Duodenal mucosa (tissue), 2 donors: ENCODE measurements at regions not wholly inside any gene's neighbourhood (a gene's known extent, or its start where the extent isn't known, plus 50 kb on each side); places are given as distances from the start of the nearest gene placed in this dataset.
"Not testable (repeated sequence)": the region's sequence is repeated elsewhere in the genome, so short reads cannot be mapped to it uniquely, and the experiment has no call there.

ENCODE experiments used
- H3K27ac ChIP-seq: one replicate; pipeline ENCODE4 v1.7.0; 2013; ENCODE audit warnings: low read depth, low read length
- H3K27me3 ChIP-seq, 2 donors: one replicate each; pipeline ENCODE4 v1.7.0; 2013; ENCODE audit warnings: low read length in 2 of 2, control low read depth in 1 of 2; ENCODE audit not compliant: insufficient read depth in 2 of 2, control insufficient read depth in 1 of 2
- H3K36me3 ChIP-seq, 2 donors: one replicate each; pipeline ENCODE4 v1.7.0; 2013; ENCODE audit warnings: low read length in 2 of 2, control low read depth in 1 of 2; ENCODE audit not compliant: insufficient read depth in 2 of 2, control insufficient read depth in 1 of 2
- H3K4me1 ChIP-seq, 2 donors: one replicate each; pipeline ENCODE4 v1.7.0; 2013; ENCODE audit warnings: low read length in 2 of 2, control low read depth in 1 of 2; ENCODE audit not compliant: insufficient read depth in 2 of 2, control insufficient read depth in 1 of 2
- H3K4me3 ChIP-seq, 2 donors: one replicate each; pipeline ENCODE4 v1.7.0; 2013; ENCODE audit warnings: low read length in 2 of 2, low read depth in 1 of 2
- H3K9ac ChIP-seq, 2 donors: one replicate each; pipeline ENCODE4 v1.7.0; 2013; ENCODE audit warnings: low read length in 2 of 2, low read depth in 1 of 2
- H3K9me3 ChIP-seq, 2 donors: one replicate each; pipeline ENCODE4 v1.7.0; 2013; ENCODE audit warnings: low read length in 2 of 2, control low read depth in 1 of 2; ENCODE audit not compliant: control insufficient read depth in 1 of 2

- H3K9me3 ChIP-seq, H3K27ac ChIP-seq, H3K4me3 ChIP-seq, H3K9ac ChIP-seq, H3K36me3 ChIP-seq, H3K27me3 ChIP-seq: not testable (repeated sequence)
- H3K4me1 ChIP-seq = peaks cover 10 to 27% of the 10 kb centered on the region in 2 donors
Measured at GRCh38 chr5:96197767-96198166, 235.3 kb downstream of the PCSK1 start.

GRCh38 chr5:96197347-96197746, 235.7 kb upstream of the ELL2 start:
- no peak overlapping the region for H3K27ac ChIP-seq
- H3K9ac ChIP-seq = no peak overlapping the region
- no peak overlapping the region for H3K4me3 ChIP-seq
- H3K36me3 ChIP-seq = no peaks in the 10 kb centered on the region
- peaks cover 10 to 27% of the 10 kb centered on the region in 2 donors for H3K4me1 ChIP-seq
- no peaks in the 10 kb centered on the region for H3K9me3 ChIP-seq
- no peaks in the 10 kb centered on the region for H3K27me3 ChIP-seq

- no peak overlapping the region for H3K9ac ChIP-seq
- H3K27ac ChIP-seq = no peak overlapping the region
- no peak overlapping the region for H3K4me3 ChIP-seq
- H3K36me3 ChIP-seq = no peaks in the 10 kb centered on the region
- no peaks in the 10 kb centered on the region for H3K27me3 ChIP-seq
- H3K4me1 ChIP-seq = peaks cover 10 to 27% of the 10 kb centered on the region in 2 donors
- H3K9me3 ChIP-seq = no peaks in the 10 kb centered on the region
Measured at GRCh38 chr5:96196890-96197289, 235.2 kb upstream of the ELL2 start.

GRCh38 chr5:96196407-96196806, 234.8 kb upstream of the ELL2 start:
- Histone ChIP-seq H3K4me3 (no peak overlapping the region), H3K27me3 (no peaks in the 10 kb centered on the region), H3K4me1 (peaks cover 10 to 27% of the 10 kb centered on the region in 2 donors), H3K36me3 (no peaks in the 10 kb centered on the region), H3K9ac (no peak overlapping the region), H3K9me3 (no peaks in the 10 kb centered on the region), H3K27ac (no peak overlapping the region)

GRCh38 chr5:96195123-96195522, 233.5 kb upstream of the ELL2 start:
- no peak overlapping the region for H3K9ac ChIP-seq
- H3K27ac ChIP-seq = no peak overlapping the region
- H3K36me3 ChIP-seq = no peaks in the 10 kb centered on the region
- no peak overlapping the region for H3K4me3 ChIP-seq
- H3K4me1 ChIP-seq = peaks cover 5 to 19% of the 10 kb centered on the region in 2 donors
- H3K9me3 ChIP-seq = no peaks in the 10 kb centered on the region
- no peaks in the 10 kb centered on the region for H3K27me3 ChIP-seq

- Histone ChIP-seq H3K27me3 (no peaks in the 10 kb centered on the region), H3K4me3 (no peak overlapping the region), H3K4me1 (peaks cover 3 to 17% of the 10 kb centered on the region in 2 donors), H3K36me3 (no peaks in the 10 kb centered on the region), H3K27ac (no peak overlapping the region), H3K9me3 (no peaks in the 10 kb centered on the region), H3K9ac (no peak overlapping the region)
Measured at GRCh38 chr5:96194593-96194992, 232.9 kb upstream of the ELL2 start.

GRCh38 chr5:96193946-96194345, 232.3 kb upstream of the ELL2 start:
- Histone ChIP-seq H3K4me3 (no peak overlapping the region), H3K4me1 (peaks cover 3 to 14% of the 10 kb centered on the region in 2 donors), H3K9me3 (no peaks in the 10 kb centered on the region), H3K27me3 (no peaks in the 10 kb centered on the region), H3K27ac (no peak overlapping the region), H3K36me3 (no peaks in the 10 kb centered on the region), H3K9ac (no peak overlapping the region)

- H3K36me3 ChIP-seq = no peaks in the 10 kb centered on the region
- H3K9ac ChIP-seq = no peak overlapping the region
- no peak overlapping the region for H3K27ac ChIP-seq
- H3K9me3 ChIP-seq = no peaks in the 10 kb centered on the region
- peaks cover 3 to 7% of the 10 kb centered on the region in 2 donors for H3K4me1 ChIP-seq
- no peak overlapping the region for H3K4me3 ChIP-seq
- H3K27me3 ChIP-seq = no peaks in the 10 kb centered on the region
Measured at GRCh38 chr5:96189987-96190386, 228.3 kb upstream of the ELL2 start.

GRCh38 chr5:96189028-96189826, 227.6 kb upstream of the ELL2 start:
- H3K4me3 ChIP-seq = no peak overlapping the region
- no peaks in the 10 kb centered on the region for H3K36me3 ChIP-seq
- H3K9me3 ChIP-seq = no peaks in the 10 kb centered on the region
- H3K9ac ChIP-seq = no peak overlapping the region
- H3K27ac ChIP-seq = no peak overlapping the region
- no peaks in the 10 kb centered on the region for H3K27me3 ChIP-seq
- peaks cover 3 to 6% of the 10 kb centered on the region in 2 donors for H3K4me1 ChIP-seq

- H3K9me3 ChIP-seq = no peaks in the 10 kb centered on the region
- H3K9ac ChIP-seq = no peak overlapping the region
- no peak overlapping the region for H3K27ac ChIP-seq
- H3K4me1 ChIP-seq = no peaks in the 10 kb centered on the region
- no peaks in the 10 kb centered on the region for H3K36me3 ChIP-seq
- H3K4me3 ChIP-seq = no peak overlapping the region
- H3K27me3 ChIP-seq = no peaks in the 10 kb centered on the region
Measured at GRCh38 chr5:96187309-96188027, 225.8 kb upstream of the ELL2 start.
